HEK293T (cell line): ENCODE measurements at regions not wholly inside any gene's neighbourhood (a gene's known extent, or its start where the extent isn't known, plus 50 kb on each side); places are given as distances from the start of the nearest gene placed in this dataset.

ENCODE experiments used
- ARNT ChIP-seq: fragments of 450-650 bp; IDR thresholded peaks from 2 replicates; pipeline ENCODE4 v1.6.1; 2017; ENCODE audit warnings: mild to moderate bottlenecking
- BHLHE40 ChIP-seq: fragments of 450-650 bp; IDR thresholded peaks from 2 replicates; pipeline ENCODE4 v1.6.1; 2016; ENCODE audit warnings: mild to moderate bottlenecking, moderate library complexity, borderline replicate concordance
- ELF4 ChIP-seq: fragments of 450-650 bp; IDR thresholded peaks from 2 replicates; pipeline ENCODE4 v1.6.1; 2017; ENCODE audit warnings: antibody characterized with exemption
- FOXA1 ChIP-seq: fragments of 450-650 bp; IDR thresholded peaks from 2 replicates; pipeline ENCODE4 v1.6.1; 2016; ENCODE audit warnings: mild to moderate bottlenecking
- FOXK2 ChIP-seq: fragments of 450-650 bp; IDR thresholded peaks from 2 replicates; pipeline ENCODE4 v1.6.1; 2016; ENCODE audit warnings: mild to moderate bottlenecking
- HDGF ChIP-seq: fragments of 450-650 bp; IDR thresholded peaks from 2 replicates; pipeline ENCODE4 v1.6.1; 2017; ENCODE audit warnings: antibody characterized with exemption, borderline replicate concordance
- L3MBTL2 ChIP-seq: fragments of 450-650 bp; conservative IDR thresholded peaks from 2 replicates; pipeline ENCODE4 v1.6.1; 2016; ENCODE audit warnings: mild to moderate bottlenecking
- PKNOX1 ChIP-seq: fragments of 450-650 bp; IDR thresholded peaks from 2 replicates; pipeline ENCODE4 v1.6.1; 2016
- SP1 ChIP-seq: fragments of 450-650 bp; IDR thresholded peaks from 2 replicates; pipeline ENCODE4 v1.6.1; 2017
- SUZ12 ChIP-seq: fragments of 450-650 bp; IDR thresholded peaks from 2 replicates; pipeline ENCODE4 v1.6.1; 2016; ENCODE audit warnings: mild to moderate bottlenecking
- TARDBP ChIP-seq: fragments of 450-650 bp; IDR thresholded peaks from 2 replicates; pipeline ENCODE4 v1.6.1; 2016
- ZNF384 ChIP-seq: fragments of 450-650 bp; IDR thresholded peaks from 2 replicates; pipeline ENCODE4 v1.6.1; 2016

- no peak for TF ChIP-seq ARNT
- no peak for TF ChIP-seq HDGF
- no peak for TF ChIP-seq SP1
- no peak for TF ChIP-seq BHLHE40
- no peak for TF ChIP-seq PKNOX1
- no peak for TF ChIP-seq ELF4
- no peak for TF ChIP-seq FOXK2
- no peak for TF ChIP-seq L3MBTL2
- no peak for TF ChIP-seq FOXA1
- TF ChIP-seq ZNF384: no peak
- no peak for TF ChIP-seq TARDBP
- no peak for TF ChIP-seq SUZ12
Measured at GRCh38 chr4:156487107-156487506, 484.5 kb downstream of the PDGFC start.
